Activated naive CD8-positive, alpha-beta T cell treated with anti-CD3 and anti-CD28 coated beads, Interleukin-2, amount 10 ng/mL, durations not matched to agents 7 days and 5 days (primary cell): ENCODE measurements at regions not wholly inside any gene's neighbourhood (a gene's known extent, or its start where the extent isn't known, plus 50 kb on each side); places are given as distances from the start of the nearest gene placed in this dataset.

ENCODE experiments used
- ATAC-seq: fragments of 150-1000 bp; cut with Tn5 transposase; one replicate; pipeline ENCODE4 v1.10.0; 2021; ENCODE audit warnings: low read depth, moderate library complexity
- POLR2A ChIA-PET: fragments of 350-600 bp; sonication (Branson Sonifier 250); formaldehyde crosslinking; loops from one replicate; lab custom pipeline; 2021; ENCODE audit warnings: antibody characterized with exemption; lab: Charles Lee
- DNase-seq: peaks from one replicate; pipeline ENCODE4 v3.0.0; 2021
- H3K27ac Mint-ChIP-seq: one replicate; pipeline ENCODE4 v1.8.0; 2022; ENCODE audit warnings: mild to moderate bottlenecking, mixed read lengths
- H3K27me3 Mint-ChIP-seq: one replicate; pipeline ENCODE4 v1.8.0; 2022; ENCODE audit warnings: mild to moderate bottlenecking, moderate library complexity, mixed read lengths
- H3K36me3 Mint-ChIP-seq: one replicate; pipeline ENCODE4 v1.8.0; 2021; ENCODE audit warnings: mild to moderate bottlenecking, mixed read lengths
- H3K4me1 Mint-ChIP-seq: one replicate; pipeline ENCODE4 v1.8.0; 2021; ENCODE audit warnings: mixed read lengths
- H3K4me3 Mint-ChIP-seq: one replicate; pipeline ENCODE4 v1.8.0; 2022; ENCODE audit warnings: mild to moderate bottlenecking, moderate library complexity, mixed read lengths
- H3K9me3 Mint-ChIP-seq: one replicate; pipeline ENCODE4 v1.8.0; 2021; ENCODE audit warnings: mixed read lengths

DNA sequence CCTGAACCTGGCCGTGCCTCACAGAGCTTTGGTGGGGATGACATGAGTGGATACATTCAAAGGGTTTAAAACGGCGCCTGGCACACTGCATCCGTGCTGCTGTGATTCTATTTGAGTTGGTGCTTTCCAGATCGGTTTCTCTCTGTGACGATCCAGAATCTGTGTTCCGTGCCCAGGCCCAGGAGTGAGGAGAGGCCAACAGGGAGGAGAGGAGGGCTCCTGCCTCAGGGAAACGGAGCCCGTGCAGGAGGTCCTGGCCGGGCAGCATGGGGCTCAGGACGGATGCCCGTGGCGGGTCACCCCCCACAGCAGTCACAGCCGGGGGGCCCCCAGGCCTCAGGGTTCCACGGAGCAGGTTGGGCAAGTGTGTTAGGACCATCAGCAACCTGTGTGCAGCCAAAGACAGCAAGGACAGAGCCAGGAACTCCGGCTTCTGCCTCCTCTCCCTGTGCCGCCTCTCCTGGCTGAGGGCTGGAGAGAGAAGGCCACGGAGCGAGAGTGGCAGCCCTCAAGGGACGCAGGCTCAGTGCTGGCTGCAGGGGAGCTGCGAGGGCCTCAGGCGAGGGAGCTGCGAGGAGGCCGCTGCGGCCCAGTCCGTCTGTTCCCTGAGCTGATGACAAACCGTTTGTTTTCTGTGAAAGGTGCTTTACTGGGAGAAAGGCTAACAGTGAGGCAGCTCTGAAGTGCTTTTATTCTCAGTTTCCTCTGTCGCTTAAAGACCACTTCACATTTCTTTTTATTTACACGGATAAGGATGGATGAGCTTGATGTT is 99.3 kb downstream of the METRNL start:
- no peaks in the 10 kb centered on the region for H3K4me1 Mint-ChIP-seq
- no peaks in the 10 kb centered on the region for H3K9me3 Mint-ChIP-seq
- H3K36me3 Mint-ChIP-seq, result no peaks in the 10 kb centered on the region
- H3K27me3 Mint-ChIP-seq, result no peaks in the 10 kb centered on the region
- POLR2A ChIA-PET, result no interaction called here
- H3K4me3 Mint-ChIP-seq, result no peak overlapping the region
- DNase-seq (no peak), ATAC-seq (no peak)
- no peak overlapping the region for H3K27ac Mint-ChIP-seq

DNA sequence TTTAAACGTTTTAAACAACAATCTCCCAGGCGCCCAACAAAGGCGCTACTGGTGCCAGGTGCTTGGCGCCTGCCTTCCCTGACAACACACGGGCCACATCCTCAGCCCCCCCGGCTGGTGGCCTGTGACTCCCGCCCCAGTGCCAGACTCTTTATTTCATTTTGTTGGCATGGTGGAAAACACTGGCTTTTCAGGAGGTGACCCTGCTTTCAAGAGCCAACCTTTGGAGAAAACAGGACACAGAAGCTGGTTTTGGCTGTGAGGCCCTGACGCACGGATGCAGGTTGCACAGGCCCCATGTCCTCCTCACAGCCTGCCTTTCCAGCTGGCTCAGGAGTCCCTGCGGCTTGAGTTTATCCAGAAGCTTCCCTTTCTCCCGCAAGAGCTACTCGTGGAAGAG is 100.0 kb downstream of the METRNL start:
- Mint-ChIP-seq H3K27ac (no peak overlapping the region), H3K36me3 (no peaks in the 10 kb centered on the region), H3K4me3 (no peak overlapping the region), H3K27me3 (peaks cover 4% of the 10 kb centered on the region), H3K4me1 (no peaks in the 10 kb centered on the region), H3K9me3 (no peaks in the 10 kb centered on the region)
- no peak for ATAC-seq
- no peak for DNase-seq
- POLR2A ChIA-PET, result no interaction called here

DNA sequence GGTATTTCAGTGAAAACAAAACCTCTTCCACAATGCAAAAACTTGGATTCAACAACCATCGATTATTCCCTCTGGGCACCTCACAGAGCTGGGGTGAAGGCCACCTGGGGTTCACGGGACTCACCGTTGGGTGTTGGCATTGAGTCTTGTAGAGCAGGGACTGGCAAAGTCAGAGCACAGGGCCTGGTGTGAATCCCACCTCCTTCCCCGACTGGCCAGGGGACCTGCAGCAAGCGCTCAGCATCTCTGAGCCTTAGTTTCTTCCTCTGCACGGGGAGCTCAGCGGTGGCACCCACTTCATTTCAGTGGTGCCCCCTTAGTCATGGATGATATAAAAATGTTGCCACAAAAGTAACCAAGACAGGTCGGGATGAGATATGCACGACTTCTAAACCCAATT is 100.4 kb downstream of the METRNL start:
- POLR2A ChIA-PET, result no interaction called here
- DNase-seq (no peak), ATAC-seq (no peak)

DNA sequence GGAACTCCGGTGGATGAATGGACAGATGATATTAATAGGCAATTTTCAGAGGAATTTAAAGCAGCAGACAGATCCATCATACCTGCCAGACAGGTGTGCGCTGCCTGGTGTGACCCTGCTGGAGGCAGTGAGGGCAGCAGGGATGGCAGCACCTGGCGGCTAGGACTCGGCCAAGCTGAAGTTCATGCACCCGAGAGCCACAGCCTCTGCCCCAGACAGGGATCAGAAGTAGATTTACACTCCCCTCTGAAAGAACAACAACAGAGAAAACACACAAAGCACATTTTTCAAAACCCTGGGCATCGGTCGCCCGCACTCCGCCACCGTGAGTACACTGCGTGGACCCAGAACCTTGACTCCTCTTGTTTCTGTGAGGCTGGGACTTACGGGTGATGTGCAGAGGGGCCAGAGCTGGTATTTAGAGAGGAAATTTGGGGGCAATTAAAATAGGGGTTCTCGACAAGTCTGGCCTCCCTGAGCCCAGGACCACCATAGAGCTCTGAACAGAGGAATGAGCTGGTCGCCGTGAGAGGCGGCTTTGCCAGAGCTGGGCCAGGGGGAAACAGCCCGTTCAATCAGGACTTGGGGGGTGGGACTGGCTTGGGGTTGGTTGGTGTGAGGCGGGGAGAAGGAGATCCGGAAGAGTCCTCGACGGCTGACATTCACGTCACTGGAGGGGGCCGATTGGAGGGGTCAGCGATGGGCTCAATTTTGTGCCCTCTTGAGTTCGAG is 101.0 kb downstream of the METRNL start:
- Mint-ChIP-seq H3K36me3 (no peaks in the 10 kb centered on the region), H3K4me3 (no peak overlapping the region), H3K9me3 (peaks cover 1% of the 10 kb centered on the region), H3K27ac (no peak overlapping the region), H3K27me3 (peaks cover 7% of the 10 kb centered on the region), H3K4me1 (no peaks in the 10 kb centered on the region)
- POLR2A ChIA-PET, result no interaction called here
- no peak for ATAC-seq
- DNase-seq, result no peak

More for the DNA sequence above, 100.4 kb downstream of the METRNL start:
- Mint-ChIP-seq H3K4me3 (no peak overlapping the region), H3K9me3 (no peaks in the 10 kb centered on the region), H3K27me3 (peaks cover 4% of the 10 kb centered on the region), H3K4me1 (no peaks in the 10 kb centered on the region), H3K27ac (no peak overlapping the region), H3K36me3 (no peaks in the 10 kb centered on the region)

DNA sequence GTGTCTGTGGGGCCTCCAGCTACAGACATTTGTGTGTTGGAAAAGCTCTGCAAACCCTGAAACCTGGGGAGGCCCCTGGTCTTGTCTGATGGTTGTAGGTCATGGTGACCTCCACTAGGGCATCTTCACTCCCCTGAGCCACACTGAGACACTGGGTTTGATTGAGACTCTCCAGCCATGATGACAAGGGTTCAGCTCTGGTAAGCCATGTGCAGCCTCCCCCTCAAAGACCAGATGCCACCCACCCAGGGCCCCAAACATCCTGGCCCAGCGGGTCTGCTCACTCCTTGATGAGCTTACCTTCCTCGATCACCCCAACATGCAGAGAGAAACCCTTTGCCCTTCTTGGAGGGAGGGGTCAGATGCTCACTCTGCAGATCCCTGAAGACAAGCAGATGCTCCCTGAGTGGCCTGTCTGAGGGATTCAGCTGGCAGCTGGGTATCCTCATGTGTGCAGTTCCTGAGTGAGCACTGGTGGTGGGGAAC is 101.6 kb downstream of the METRNL start:
- H3K4me3 Mint-ChIP-seq, result no peak overlapping the region
- no peak for ATAC-seq

DNA sequence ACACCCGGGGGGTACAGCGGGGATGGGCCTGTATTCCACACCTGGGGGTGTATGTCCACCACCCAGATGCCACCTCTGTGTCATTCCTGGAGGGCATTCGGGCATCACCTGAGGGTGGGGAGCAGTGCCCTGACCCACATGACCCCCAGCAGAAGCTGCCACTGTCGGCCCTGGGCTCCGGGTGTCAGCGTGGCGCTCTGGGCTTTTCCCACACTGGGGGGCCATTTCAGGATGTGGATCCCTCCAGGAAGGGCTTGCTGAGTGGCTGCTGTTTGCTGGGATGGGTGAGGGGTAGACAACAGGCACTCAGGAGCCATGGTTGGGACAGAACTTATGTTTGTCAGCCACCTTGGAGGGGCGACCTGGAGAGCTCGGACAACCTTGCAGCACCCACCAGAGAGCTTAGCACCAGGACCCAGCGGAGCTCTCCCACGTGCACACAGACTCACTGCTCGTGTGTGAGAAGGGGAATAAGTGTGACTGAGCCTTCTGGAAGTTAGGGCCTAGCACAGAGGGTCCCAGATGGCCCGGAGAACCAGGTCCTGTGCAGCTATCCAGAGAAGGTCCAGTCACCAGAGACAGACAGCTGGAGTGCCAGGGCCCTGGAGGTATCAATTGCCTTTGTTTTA is 102.7 kb downstream of the METRNL start:
- no peak for ATAC-seq
- no peaks in the 10 kb centered on the region for H3K36me3 Mint-ChIP-seq
- peaks cover 1% of the 10 kb centered on the region for H3K9me3 Mint-ChIP-seq
- no peaks in the 10 kb centered on the region for H3K4me1 Mint-ChIP-seq
- no peak for DNase-seq
- H3K27me3 Mint-ChIP-seq, result peaks cover 7% of the 10 kb centered on the region
- POLR2A ChIA-PET, result no interaction called here
- H3K4me3 Mint-ChIP-seq, result no peak overlapping the region
- no peak overlapping the region for H3K27ac Mint-ChIP-seq

More for the DNA sequence above, 101.6 kb downstream of the METRNL start:
- peaks cover 1% of the 10 kb centered on the region for H3K9me3 Mint-ChIP-seq
- no peak for DNase-seq
- peaks cover 7% of the 10 kb centered on the region for H3K27me3 Mint-ChIP-seq
- H3K4me1 Mint-ChIP-seq, result no peaks in the 10 kb centered on the region
- POLR2A ChIA-PET, result no interaction called here
- no peaks in the 10 kb centered on the region for H3K36me3 Mint-ChIP-seq
- no peak overlapping the region for H3K27ac Mint-ChIP-seq

DNA sequence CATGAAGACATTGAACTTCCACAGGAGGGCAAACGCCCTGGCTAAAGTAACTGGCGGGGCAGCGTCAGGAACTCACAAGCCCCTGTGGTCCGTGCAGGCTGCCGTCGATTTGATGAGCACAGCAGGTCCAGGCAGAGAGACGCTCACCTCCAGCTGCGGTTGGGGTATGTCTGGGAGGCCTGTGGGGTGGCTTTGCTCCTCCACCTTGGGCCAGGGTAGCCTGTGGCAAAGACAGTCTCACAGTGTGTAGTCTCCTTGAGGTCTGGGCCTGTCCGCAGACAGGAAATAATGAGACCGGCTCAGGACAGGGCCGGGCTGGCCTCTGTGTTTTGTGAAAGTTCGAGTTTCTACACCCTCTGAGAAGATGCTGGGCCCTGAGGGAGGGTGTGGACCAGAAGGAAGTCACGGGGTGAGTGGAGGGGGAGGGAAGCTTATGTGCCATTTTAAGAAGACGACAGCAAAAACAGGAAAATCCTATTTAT is 103.3 kb downstream of the METRNL start:
- no peaks in the 10 kb centered on the region for H3K36me3 Mint-ChIP-seq
- peaks cover 2% of the 10 kb centered on the region for H3K4me1 Mint-ChIP-seq
- DNase-seq (no peak), ATAC-seq (no peak)
- no peak overlapping the region for H3K27ac Mint-ChIP-seq
- H3K9me3 Mint-ChIP-seq, result peaks cover 1% of the 10 kb centered on the region
- H3K27me3 Mint-ChIP-seq, result peaks cover 7% of the 10 kb centered on the region
- H3K4me3 Mint-ChIP-seq, result no peak overlapping the region
- POLR2A ChIA-PET, result no interaction called here

DNA sequence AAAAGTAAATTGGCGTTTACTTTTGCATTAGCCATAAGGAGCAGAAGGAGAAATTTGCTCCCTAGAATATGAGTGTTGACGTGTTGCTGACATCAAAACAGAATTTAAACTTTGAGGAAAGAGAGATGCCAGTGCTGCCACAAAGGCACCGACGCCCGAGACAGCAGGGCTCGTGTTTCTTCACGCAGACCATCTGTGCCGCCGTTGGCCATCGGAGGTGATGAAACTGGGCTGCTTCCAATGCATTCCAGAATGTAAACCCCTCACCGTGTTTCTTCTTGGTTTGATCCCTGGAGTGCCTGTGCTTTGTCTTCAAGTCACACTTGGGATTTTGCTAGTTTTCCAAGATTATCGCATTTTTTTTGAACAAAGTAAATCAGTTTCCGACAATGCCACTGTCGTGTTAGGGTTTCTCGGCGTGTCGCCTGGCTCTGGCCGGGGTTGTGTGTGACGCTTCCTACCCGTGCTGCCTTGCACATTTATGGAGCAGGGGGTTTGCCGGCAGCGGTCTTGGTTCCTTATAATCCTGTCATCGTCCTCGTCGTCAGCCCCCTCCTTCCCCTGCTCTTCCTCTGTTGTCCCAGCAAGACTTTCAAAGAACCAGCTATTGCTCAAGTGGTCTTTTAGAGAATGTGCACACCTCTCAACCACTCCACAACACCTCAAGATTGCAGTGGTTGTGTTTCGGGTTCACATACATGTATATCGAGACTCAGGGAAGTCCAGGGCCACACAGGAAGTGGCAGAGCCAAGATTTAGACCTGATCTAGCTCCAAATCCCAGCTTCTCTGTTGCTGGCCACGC is 103.9 kb downstream of the METRNL start:
- peaks cover 7% of the 10 kb centered on the region for H3K27me3 Mint-ChIP-seq
- peaks cover 1% of the 10 kb centered on the region for H3K9me3 Mint-ChIP-seq
- no peak overlapping the region for H3K4me3 Mint-ChIP-seq
- no peak overlapping the region for H3K27ac Mint-ChIP-seq
- DNase-seq (no peak), ATAC-seq (no peak)
- H3K36me3 Mint-ChIP-seq, result no peaks in the 10 kb centered on the region
- POLR2A ChIA-PET, result no interaction called here
- H3K4me1 Mint-ChIP-seq, result peaks cover 7% of the 10 kb centered on the region

DNA sequence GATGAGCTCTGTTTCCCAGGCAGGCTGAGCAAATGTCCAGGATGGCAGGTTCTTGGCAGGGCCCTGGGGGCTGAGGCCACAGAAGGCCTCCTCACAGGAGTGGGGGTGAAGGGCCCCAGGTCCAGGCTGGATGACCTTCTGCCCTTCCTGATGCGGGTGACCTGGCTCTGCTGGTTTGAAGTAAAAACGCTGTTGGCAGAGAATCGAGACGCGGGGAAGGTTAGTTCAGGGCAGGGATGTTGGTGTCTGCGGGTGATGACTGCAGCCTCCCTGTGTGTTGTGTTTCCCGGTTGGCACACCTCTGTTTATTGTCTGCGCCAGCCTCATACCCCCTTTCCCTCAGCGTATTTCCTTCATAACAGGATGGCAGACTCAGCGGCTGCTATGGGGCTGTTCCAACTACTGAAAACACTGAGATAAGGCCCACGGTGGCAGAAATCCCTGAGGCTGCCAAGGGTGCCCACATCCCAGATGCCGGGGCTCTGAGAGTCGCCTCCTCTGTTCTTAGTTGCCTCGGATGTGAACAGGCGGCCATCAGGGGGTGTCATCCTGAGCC is 104.6 kb downstream of the METRNL start:
- Mint-ChIP-seq H3K27me3 (peaks cover 7% of the 10 kb centered on the region), H3K9me3 (peaks cover 1% of the 10 kb centered on the region), H3K4me1 (peaks cover 7% of the 10 kb centered on the region), H3K36me3 (no peaks in the 10 kb centered on the region), H3K27ac (no peak overlapping the region), H3K4me3 (no peak overlapping the region)
- ATAC-seq (no peak), DNase-seq (no peak)
- POLR2A ChIA-PET, result no interaction called here

DNA sequence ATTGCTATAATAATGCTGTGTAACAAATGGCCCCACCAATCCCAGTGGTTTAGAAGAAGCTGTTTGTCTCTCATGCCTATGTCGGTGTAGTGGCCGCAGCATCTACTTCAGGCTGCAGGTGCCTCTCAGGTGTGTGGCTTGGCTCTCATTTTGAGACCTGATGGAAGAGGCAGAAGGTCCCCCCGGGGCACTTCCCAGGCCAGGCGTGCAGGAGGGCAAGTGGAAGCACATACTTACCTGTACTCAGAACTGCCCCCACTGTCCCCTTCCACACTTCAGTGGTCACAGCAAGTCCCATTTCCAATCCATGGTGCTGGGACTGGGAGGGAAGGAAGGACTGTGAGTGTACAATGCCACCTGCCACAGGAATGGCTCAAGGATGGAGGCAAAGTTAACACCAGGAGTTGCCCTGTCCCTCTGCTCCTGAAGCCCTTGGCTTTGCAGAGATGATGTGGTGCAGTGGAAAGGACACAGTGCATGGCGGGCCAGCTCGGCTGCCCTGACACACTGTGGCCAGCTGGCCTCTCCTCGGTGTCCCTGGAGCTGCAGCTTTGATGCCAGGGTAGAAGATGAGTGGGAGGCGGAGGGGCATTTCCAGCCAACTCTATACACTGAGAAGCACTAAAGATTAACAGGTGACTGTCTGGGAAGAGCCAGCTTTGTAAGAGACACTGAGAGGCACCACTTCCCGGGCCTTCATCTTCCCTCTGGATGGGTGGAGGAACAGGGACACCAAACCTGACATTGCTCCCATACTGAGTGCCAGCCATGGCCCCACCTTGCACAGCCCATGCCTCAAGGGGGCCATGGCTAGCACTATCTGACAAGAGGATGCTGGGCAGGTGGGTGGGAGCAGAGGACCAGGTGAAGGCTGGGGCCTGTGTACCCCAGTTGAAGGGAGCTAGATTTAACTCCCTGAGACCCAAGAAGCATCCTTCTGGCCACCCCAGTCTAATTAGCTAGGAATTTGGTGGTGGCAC is 105.9 kb downstream of the METRNL start:
- Mint-ChIP-seq H3K4me1 (peaks cover 7% of the 10 kb centered on the region), H3K4me3 (no peak overlapping the region), H3K27me3 (peaks cover 10% of the 10 kb centered on the region), H3K9me3 (peaks cover 1% of the 10 kb centered on the region), H3K36me3 (no peaks in the 10 kb centered on the region), H3K27ac (no peak overlapping the region)
- no peak for DNase-seq
- POLR2A ChIA-PET, result no interaction called here
- ATAC-seq, result no peak

DNA sequence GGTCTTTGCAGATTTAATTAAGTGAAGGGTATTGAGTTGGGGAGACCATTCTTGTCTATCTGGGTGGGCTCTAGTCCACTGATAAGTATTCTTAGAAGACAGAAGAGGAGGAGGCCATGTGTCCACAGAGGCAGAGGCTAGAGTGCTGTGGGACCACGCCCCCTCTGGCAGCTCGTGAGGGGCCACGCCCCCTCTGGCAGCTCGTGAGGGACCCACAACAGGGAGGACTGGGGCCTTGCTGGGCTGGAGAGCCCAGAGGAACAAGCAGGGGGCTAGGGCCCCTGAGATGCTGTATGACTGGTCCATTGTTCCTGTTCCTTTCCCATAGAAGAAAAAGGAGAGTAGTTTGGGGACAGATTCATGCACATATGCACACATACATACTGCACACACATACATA is 106.8 kb downstream of the METRNL start:
- H3K36me3 Mint-ChIP-seq, result no peaks in the 10 kb centered on the region
- POLR2A ChIA-PET, result no interaction called here
- peaks cover 7% of the 10 kb centered on the region for H3K4me1 Mint-ChIP-seq
- H3K27ac Mint-ChIP-seq, result no peak overlapping the region
- peaks cover 10% of the 10 kb centered on the region for H3K27me3 Mint-ChIP-seq
- H3K9me3 Mint-ChIP-seq, result peaks cover 1% of the 10 kb centered on the region
- no peak for DNase-seq
- no peak overlapping the region for H3K4me3 Mint-ChIP-seq
- ATAC-seq, result no peak
